ENCODE measurements at regions not wholly inside any gene's neighbourhood (a gene's known extent, or its start where the extent isn't known, plus 50 kb on each side); places are given as distances from the start of the nearest gene placed in this dataset.

DNA sequence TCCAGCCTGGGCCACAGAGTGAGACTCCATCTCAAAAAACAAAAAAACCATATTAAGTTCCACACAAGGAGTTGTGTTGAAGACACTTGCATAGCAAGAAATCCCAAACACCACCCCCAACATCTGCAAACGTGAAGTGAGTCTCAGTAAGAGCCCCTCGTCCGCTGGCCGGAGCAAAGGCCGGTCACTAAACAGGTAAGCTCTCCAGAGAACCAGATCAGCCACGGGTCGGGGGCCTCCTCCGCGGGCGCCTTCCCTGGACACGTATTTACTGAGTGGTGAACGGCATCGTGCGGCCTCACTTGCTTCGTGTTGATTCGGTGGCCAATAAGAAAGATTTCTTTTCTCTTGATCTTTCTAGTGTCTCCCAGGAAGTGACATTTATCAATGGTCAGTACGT, 93.6 kb downstream of the MRPL36 start:
- no peak for DNase-seq (ENCODE audit: low spot score)

DNA sequence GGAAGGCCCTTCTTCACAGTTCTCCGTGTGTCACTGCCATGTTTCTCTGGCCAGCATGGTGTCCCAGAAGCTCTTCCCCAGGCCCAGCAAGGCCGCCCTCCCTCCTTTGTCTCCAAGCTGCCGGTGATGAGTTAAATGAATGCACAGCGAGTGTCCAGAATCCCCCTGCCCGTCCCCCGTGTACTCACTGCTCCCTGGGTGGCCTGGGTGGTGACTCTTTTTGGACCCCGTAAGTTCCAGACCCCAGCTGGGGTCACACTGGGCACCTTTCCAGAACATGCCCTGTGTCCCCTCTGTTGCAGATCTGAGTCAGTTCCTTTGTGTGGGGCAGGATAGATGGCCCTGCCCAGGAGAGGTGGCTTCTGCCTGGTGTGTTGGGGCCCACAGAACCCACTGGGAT, 95.0 kb downstream of the MRPL36 start:
- DNase-seq (ENCODE audit: low spot score), result no peak

DNA sequence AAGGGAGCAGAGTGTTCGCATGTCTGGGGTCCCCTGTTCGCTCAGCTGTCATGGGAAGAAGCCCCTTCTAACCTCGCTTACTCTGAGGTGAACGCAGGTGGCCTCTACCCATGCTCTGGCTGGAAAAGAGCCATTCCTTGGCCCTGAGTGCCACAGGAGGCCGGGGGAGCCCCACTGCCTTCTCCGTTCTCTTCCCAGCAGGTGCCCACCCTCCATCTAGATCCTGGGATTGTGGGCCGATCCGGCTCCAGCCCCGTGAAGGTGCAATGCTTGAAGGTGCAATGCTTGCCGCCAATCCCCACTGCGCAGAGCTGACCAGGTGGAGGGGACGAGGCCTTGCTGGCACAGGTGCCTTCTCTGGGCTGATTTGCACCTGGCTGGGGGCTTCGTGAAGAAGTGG, 95.4 kb downstream of the MRPL36 start:
- no peak for DNase-seq (ENCODE audit: low spot score)

DNA sequence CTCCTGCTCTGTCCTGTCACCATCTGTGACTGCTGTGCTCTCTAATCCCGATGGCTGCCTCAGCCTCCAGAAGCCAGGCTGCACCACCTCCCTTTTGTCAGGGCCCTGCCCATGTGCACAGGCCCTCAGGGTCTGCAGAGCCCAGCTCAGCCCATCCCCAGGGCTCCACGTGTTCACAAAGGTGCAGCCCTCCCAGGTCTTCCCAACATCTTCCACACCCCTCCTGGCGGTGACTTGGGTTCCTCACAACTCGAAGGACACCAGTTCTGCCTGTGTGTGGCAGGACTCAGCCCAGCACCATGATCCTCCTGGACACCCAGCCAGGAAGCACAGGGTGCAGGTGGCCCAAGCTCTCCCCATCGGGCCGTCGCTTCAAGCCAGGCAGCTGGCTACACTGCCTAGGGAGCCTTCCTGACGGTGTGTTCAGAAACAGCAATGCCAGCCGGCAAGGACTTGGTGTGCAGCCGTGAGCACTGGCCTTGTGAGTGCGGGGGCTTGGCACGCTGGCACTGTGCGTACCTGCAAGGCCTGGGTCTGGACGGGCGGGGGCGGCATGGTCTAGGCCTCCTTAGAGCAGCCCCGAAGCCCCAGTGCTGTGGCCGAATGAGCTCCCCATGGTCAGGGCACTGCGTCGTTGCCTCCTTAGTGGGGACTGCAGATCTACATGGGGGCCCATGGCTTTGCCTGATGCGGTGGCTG, 96.1 kb downstream of the MRPL36 start:
- DNase-seq (ENCODE audit: low spot score), result no peak

DNA sequence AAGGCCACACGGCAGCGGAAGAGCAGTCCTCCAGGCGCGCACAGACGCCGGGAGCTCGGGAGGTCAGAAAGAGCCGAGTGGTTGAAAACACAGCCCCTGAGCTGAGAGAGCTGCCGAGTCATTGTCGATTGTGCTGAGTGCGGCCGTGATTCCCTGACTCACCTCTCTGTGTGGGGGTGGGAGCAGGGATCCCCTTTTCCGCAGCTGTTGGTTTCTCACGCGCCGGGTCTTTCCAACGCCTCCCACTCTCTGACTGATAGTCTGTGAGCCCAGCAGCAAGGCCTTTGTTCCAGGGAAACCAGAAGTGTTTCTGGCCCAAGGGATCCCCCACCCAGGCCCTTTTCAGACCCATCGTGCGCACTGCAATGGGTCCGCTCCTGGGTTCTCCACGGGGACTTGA, 97.3 kb downstream of the MRPL36 start:
- DNase-seq (ENCODE audit: low spot score), result no peak

DNA sequence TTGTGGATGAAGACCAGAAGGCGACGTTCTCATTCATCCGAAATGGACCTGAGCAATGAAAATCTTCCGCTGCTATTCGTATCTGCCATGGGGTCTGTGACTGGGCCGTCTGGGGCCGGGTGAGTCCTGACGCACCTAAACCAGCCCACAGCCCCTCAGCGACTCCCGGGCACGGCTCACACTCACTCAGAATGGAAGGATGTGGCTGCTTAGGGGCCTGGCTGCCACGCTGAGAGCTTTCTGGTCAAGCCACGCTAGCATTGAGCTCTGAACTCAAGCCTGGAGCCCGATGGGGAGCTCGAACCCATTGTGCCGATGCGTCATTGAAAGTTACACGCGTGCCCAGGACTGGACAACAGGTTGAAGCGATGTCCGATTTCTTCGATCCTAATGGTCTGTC, 97.8 kb downstream of the MRPL36 start:
- DNase-seq (ENCODE audit: low spot score), result no peak

DNA sequence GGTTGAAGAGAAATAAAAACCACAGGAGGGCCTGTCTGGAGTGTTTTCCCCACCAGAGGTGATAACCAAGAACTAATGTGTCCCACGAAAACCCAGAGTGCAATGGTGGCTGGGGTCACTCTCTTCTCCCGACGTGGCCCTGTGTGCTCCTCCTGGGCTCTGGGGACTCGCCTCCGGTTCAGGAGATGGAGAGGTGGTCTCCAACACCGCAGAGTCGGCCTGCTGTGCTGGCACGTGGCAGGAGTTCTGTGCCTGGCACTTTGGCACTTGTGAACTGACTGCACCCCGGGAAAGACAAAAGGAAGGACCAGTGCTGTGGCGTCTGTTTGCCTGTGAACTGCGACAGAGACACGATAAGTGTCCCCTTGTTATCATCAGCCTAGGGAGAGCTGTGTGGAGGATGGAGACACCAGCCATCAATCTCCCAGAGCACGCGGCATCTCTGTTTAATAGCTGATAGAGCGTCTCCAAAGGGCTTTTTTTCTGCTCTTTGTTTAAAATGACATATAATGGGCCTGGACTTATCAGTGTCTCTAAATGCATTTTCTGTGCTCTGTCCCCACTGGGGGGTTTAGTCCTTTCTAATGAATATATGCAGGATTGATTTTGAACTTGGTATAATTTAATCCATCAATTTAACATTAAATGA, 98.3 kb downstream of the MRPL36 start:
- DNase-seq (ENCODE audit: low spot score), result no peak

DNA sequence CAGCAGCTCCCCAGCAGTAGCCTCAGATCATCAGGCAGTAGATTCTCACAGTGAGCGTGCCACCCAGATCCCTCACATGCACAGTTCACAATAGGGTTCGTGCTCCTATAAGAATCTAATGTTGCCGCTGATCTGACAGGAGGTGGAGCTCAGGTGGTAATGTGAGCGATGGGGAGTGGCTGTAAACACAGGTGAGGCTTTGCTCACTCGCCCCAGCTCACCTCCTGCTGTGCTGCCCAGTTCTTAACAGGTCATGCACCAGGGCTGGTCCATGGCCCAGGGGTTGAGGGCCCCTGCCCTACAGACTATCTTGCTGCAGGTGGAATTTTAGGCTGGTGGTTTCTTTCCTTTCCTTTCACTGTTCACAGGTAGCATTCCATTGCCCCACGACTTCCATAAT, 100.2 kb downstream of the MRPL36 start:
- no peak for DNase-seq (ENCODE audit: low spot score)

DNA sequence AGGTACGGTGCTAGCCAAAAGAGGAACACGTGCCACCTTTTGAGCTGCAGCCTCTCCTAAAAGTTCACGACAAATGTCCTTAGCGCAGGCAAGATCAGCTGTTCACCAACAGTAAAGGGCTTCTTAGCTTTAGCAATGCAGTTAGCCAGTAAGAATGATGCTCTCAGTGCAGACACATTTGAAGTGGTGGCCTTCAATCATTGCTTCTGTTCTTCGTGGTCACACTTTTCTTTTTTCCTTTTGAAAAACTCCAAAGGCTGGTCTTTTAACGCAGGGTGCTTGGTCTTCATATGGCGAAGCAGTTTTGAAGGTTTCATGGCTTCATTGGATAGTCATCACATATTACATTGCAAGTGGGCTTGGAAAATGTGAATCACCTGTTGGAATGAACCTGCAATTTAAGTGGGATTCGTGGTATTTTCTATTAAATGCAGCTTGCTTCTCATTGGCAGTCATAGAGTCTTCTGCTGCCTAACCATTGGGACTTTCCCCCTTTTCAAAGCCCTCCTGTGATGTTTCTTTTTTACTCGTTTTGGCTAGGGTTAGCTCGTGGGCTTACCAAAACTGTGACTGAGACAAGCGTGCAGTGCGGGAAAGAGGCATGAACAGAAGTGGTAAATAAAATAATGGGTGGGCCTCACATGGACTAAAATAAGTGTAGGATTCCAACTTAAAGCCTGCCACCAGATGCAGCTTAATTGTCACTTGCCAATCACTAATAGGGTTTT, 100.9 kb downstream of the MRPL36 start:
- no peak for DNase-seq (ENCODE audit: low spot score)

DNA sequence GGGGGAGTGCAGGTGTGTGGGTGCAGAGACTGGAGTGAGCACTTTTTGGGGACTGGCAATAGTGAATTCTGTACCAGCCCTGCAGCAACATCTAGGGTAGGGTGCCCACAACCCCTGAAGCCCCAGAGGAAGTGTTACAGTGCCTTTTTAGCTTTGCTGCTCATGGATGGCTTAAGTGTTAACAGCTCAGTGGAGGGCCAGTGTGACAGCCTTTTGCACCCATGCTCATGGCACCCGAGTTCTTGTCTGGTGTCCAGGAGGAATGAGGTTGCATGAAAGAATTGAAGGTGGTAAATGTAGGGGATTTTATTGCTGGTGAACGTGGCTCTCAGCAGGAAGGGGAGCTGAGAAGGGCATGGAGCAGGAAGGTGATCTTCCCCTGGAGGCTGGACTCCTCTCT, 107.3 kb downstream of the MRPL36 start:
- no peak for DNase-seq (ENCODE audit: low spot score)

DNA sequence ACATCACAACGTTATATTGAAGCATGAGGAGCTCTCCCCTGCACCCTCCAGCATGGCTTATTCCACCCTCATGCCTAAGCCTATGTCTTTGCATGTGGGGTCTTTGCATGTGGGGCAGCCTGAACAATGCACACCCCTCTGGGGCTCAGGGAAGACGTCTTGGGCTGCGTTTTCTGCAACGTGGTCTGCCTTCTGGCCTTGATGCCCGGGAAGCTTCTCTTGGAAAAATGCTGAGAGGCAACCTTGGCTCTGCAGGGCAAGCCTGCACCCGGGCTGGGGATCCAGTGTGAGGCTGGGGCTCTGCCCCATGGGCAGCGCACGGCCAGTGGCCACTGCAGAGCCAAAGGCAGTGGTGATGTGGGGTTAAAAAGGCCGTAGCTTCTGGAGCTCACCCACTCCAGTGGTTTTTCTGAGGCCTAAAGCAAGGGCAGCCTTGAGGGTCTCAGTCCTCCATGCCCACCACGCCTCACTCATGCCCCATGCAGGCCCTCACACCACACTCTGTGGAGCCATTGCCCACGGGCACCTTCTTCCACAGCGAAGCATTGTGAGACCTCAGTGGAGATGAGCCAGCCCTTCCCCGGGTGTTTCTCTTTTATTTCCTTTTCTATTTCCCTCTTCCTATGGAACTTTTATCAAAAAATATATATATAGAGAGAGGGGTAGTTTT, 112.2 kb downstream of the MRPL36 start:
- DNase-seq (ENCODE audit: low spot score), result no peak

DNA sequence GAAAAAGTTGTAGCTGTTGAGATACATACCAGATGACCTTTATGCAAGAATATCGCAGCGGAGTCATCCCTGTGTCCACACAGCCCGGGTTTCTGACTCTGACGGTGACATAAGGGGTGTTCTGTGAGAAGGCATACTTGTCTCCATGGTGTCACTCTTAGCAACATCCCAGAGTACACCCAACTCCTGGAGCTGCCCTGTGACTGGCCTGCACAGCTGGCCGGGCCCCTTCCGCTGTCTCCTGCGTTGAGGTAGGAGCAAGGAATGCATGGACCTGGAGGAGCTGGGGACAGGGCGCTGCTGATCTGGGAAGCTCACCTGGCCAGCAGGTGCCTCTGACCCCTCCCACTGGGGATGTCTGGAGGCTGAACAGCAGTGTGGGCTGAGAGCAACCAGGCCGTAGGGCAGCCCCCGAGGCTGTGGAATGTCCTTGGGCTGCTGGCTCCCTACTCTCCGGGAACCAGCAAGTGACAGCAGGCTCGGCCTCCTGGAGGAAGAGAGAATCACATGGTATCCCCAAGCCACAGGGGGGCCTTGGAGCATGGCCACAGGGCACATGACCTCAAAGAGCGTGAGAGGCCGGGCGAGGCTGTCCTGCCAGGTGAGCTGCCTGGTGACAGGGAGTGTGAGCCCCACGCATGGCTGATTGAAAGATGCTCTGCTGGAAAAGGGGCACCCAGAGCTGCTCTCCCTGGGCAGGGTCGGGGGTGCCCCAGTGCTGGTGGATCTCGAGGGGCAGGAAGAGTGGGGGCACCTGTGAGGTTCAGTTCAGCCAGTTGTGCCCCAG, 113.4 kb downstream of the MRPL36 start:
- no peak for DNase-seq (ENCODE audit: low spot score)

DNA sequence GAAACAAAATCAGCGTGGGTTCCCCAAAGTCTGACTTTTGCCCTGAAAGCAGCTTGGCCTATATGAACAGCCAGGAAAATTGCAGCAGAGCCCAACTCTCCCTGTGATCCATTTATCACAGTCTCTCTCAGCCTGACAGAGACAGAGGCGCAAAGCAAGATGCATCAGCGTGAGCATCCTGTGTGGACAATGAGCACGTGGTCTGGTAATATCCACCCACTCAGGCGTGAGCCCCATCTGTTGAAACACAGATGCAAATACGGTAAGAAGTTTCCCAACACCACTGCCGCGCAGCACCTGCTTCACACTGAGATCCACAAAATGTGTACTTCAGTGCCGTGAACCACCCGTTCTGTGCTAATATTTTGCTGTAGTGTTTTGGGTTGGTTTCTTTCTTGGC, 114.6 kb downstream of the MRPL36 start:
- DNase-seq (ENCODE audit: low spot score), result no peak

DNA sequence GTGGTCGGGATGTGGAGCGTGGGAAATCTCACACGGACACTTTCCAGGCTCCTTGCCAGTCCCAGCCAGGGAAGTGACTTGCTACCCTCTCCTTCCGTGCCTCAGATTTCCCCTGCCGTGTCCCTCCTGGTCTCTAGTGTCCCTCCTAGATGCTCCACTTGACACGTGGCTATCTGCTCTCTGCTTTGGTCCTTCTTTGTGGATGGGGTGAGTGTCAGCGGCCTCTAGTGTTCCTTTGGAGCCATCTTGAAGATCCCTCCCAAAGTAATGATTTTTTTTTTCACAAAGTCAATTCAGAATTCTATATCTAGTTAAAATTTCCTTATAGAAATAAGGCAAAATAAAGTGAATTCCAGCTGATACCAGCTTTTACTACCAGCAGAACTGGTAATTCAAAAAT, 117.7 kb downstream of the MRPL36 start:
- DNase-seq (ENCODE audit: low spot score), result no peak

DNA sequence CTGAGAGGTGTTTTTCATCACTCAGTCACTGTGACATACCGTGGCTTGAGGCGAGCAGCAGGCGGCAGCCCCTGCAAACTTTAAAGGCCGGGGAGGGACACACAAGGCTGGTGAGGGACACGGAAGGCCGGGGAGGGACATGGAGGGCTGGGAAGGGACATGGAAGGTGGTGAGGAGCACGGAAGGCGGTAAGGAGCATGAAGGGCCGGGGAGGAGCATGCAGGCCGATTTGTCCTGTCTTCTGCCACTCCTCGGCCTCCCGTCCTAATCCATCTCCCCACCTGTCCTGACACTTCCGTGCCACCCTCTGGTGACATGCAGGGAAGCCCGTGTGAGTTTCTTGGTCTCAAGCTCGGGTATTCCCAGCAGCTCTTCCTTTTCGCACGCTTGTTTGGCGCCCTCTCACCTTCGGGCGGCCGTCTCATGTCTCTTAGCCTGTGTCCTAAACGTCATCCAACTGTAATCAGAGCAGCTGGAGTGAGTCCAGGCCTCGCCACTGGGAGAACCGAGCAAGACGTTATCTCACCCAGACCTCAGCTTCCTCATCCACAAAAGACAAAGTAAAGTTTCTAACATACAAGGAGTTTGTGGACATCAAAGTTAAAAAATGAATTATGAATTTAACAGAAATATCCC, 126.5 kb downstream of the MRPL36 start:
- no peak for DNase-seq (ENCODE audit: low spot score)

DNA sequence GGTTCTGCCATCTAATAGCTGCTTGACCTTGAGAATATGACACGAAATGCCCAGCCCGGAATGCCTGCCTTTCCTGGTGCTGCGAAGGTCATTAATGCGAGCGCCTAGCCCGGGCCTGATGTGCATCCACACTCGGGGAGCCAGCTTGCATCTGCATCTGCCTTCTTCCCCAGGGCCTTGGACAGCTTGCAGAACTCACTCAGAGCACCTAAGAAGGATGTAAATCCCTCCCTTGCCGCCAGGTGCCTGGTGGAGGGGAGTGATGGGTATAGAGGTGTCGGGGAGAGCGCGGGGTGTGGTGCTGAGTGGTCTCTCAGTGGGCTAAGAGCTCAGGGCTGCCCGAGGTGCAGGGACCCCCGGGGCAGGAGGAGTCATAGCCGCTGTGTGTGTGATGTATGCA, 127.2 kb downstream of the MRPL36 start:
- DNase-seq (ENCODE audit: low spot score), result no peak

DNA sequence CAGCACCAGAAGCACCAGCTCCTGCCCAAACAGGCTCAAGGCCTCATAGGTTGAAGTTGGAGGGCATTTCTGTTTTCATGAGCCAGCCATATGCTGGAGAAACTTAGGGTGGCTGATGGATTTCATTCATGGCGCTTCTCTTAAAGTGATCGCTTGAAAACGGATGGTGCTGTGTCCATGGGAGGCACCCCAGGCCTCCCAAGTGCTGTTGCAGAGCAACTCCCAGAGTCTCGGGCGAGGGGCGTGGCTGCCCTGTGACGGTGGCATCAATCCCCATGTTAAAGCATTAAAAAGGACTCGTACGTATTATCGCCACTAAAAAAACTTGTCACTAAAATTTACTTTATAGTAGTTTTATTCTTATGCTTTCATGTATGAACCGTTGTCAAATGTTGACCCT, 128.3 kb downstream of the MRPL36 start:
- no peak for DNase-seq (ENCODE audit: low spot score)

DNA sequence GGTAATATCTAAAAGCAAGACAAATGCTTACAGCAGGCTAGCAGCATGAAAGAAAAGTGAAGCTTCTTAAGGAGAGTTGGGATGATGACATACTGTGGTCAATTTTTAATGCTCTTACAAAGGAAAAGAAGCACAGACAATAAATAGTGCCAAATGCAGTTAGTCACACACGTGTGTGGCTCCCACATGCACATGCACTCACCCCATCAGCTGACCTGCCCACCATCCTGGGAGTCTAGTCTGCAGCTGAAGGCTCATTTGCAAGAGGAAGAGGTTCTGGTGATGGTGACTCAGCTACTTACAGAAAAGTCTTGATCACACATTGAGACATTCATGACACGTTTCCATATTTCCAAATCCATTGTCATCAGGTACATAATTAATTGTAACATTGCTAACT, 129.3 kb downstream of the MRPL36 start:
- no peak for DNase-seq (ENCODE audit: low spot score)

DNA sequence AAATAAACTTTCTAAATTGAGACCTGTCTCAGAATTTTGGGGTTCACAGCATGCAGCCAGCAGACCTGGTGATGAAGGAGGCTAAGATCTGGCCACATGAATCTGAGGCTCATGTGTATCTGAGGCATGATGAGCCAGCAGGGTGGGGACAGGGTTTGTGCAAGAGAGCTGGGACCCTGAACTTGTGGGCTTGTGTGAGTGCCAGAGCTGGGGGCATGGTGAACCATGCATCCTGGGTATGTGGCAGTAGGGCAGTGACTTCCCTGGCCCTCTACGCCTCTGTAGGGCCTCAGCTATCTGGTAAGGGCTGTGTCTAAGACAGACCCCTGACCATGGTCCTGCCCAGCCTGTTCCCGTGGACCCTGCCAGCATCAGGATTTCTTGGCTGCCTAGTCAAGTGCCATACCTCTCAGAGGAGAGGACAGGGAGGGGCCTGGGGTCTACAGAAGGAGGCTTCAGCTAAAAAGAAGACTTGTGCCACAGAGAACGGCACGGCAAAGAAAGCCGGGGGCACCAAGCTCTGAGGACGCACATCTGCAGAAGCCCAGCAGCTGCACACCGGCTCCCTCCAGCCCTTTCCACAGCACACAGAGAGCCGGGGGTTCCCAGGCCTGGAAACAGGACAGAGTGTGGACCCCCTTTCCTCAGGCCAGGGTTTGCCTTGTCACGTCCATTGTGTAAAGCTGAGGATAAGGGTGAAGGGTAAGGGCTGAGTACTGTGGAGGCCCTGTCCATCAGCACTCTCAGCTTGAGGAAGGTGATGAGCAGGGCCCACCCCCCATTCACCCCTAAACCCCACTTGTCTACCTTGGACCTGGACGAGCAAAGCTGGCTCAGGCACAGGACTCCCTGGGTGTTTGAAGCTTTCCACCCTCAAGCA, 130.1 kb downstream of the MRPL36 start:
- no peak for DNase-seq (ENCODE audit: low spot score)

DNA sequence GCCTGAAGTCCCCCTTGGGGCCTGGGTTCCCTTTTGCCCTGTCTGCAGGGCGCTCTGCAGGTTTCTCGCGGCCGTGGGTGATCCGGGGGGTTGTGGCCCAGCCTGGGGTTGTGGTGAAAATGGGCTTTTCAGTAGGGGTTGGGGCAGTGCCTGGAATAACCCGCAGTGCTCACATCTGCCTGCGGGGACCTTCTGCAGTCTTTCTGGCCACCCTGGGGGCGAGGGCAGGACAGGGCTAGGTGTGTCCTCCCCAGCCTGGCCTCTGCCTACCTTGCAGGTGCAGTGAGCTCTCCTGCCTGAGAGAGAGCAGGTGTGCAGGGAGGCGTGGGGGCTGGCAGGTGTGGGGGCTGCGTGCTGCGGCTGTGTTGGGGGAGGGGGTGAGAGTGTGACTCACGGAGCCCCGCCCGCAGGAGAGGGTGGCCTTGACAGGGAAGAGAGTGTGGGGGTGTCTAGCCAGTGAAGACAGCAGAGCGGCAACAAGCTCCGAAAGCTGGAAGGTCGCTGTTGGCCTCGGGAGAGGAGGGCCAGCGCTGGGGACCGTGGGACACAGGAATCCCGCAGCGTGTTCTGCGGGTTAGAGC, 131.4 kb downstream of the MRPL36 start:
- no peak for DNase-seq (ENCODE audit: low spot score)

All from LoVo (cell line).